HG03066 (cell line): ENCODE measurements at regions not wholly inside any gene's neighbourhood (a gene's known extent, or its start where the extent isn't known, plus 50 kb on each side); places are given as distances from the start of the nearest gene placed in this dataset.
"Not testable (repeated sequence)": the region's sequence is repeated elsewhere in the genome, so short reads cannot be mapped to it uniquely, and the experiment has no call there.

ENCODE experiments used
- ATAC-seq: cut with Tn5 transposase; IDR thresholded peaks from one replicate; pipeline ENCODE4 v1.9.1; 2021; ENCODE audit warnings: low read depth; ENCODE audit not compliant: unreplicated experiment

DNA sequence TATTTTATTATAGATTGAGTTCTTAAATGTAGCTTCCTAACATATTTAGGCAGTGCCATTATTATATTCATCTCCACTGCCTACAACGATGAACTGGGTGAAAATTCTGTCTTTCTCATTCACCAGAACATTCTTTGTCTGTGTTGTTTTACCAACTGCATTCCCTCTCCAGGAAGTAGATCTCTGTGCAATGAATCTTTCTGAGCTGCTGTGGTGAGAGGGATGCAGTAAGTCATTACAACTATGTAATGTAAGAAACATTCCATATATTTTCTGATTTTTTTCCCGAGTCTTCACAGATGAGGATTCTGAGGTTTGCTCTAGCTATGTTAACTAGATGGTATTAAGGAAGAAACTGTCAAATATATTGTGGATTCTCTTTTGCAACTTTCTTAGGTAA is 811.9 kb upstream of the PCDH7 start:
- ATAC-seq: no peak

DNA sequence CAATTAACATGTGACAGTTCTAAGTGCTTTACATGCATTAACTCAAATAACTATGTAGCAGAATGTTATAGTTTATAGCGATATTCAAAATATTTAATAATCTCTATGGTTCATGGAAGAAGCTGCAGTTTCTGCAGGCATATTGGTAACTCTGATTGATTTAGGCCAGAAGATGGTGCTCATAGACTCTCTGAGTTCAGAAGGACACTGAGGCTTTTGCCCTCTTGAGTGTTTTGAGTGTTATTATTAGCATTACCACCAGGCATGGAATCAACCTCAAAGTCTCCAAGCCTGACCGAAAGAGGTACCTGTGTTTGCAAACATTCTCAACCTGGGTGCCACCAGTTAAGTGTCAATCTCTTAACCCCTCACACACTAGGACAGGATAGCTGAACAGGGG is 792.3 kb upstream of the PCDH7 start:
- ATAC-seq: no peak

DNA sequence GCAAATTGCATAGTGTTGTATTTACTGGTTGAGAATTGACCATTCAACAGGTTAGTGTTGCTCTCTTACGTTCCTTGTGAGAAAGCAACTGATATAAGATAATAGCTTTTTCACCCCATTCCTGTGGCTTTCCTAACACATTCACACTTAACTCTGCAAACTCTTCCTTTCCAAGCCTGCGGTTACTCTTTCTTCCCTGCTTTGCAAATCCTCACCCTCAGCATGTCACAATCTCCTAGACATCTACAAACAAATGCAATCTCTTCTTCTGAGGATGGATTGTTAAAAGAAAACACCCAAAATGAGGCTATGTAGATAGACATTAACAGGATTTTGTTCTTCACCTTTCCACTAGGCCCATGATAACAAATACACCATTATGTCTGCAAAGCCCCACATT is 771.7 kb upstream of the PCDH7 start:
- ATAC-seq: no peak

- ATAC-seq: no peak
Measured at GRCh38 chr4:29948858-29949257, 771.3 kb upstream of the PCDH7 start.

- ATAC-seq: no peak
Measured at GRCh38 chr4:29966386-29966785, 753.8 kb upstream of the PCDH7 start.

DNA sequence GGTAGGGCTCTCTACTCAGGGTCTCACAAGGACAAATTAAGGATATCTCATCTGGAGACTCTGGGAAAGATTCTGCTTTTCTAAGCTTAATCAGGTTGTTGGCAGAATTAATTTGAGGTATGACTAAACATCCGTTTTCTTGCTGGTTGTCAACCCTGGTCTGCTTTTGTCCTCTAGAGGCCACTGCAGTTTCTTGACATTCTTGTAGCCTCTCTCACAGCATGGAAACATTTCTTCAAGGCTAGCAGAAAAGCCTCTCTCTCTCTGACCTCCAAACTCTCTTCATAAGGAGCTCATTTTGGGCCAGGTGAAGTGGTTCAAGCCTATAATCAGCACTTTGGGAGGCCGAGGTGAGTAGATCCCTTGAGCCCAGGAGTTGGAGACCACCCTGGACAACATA is 749.5 kb upstream of the PCDH7 start:
- no peak for ATAC-seq

DNA sequence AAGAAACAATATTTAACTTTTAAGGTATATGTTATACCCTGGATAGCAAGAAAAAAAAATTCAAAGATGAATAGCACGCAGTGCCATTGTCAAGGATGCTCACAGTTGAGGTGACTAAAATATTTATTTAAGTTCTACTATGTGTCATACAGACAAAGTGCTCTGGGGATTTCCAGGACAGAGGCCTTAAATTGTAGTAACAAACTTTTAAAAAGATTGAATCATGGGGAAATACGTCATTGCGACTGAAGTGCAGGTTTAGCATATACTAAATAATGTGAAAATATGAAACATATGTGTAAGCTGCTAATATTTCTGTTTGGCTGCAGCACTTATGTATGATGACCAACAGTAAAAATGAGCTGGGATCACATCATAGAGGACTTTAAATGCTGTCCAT is 748.0 kb upstream of the PCDH7 start:
- ATAC-seq: no peak

DNA sequence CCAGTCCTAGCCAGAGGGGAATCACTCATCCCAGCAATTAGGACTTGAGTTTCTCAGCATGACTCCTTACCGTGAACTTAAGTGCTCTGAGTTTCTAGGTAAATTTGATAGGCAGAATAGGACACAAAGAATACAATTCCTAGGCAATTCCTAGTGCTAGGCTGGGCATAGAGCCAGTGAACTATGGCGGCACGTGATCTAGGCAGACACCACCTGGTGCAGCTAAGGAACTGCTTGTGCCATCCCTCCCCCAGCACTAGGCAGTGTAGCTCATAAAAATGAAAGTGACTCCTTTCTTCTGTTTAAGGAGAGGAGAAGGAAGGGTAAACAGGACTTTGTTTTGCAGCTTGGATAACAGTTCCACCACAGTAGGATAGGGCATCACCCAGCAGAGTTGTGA is 736.3 kb upstream of the PCDH7 start:
- no peak for ATAC-seq

- ATAC-seq: no peak
Measured at GRCh38 chr4:30001628-30002027, 718.5 kb upstream of the PCDH7 start.

GRCh38 chr4:30002341-30002740 is 717.8 kb upstream of the PCDH7 start:
- no peak for ATAC-seq

GRCh38 chr4:30005995-30006394 is 714.2 kb upstream of the PCDH7 start:
- ATAC-seq: no peak

- no peak for ATAC-seq
Measured at GRCh38 chr4:30024526-30024925, 695.6 kb upstream of the PCDH7 start.

DNA sequence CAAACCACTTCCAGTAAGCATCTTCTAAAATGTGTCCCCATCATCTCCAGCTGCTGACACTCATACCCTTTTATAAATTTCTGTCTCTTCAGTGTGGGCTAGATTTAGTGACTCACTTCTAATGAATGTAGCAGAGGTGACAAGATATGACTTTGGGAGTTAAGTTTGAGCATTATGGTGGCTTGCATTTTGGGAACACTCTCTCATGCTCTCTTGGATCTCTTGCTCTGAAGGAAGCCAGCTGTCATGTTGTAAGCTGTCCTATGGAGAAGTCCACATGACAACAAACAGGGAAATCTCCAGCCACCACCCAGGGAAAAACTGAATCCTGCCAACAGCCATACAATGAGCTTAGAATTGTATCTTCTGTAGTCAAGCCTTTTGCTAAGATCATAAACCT is 691.3 kb upstream of the PCDH7 start:
- ATAC-seq: no peak

DNA sequence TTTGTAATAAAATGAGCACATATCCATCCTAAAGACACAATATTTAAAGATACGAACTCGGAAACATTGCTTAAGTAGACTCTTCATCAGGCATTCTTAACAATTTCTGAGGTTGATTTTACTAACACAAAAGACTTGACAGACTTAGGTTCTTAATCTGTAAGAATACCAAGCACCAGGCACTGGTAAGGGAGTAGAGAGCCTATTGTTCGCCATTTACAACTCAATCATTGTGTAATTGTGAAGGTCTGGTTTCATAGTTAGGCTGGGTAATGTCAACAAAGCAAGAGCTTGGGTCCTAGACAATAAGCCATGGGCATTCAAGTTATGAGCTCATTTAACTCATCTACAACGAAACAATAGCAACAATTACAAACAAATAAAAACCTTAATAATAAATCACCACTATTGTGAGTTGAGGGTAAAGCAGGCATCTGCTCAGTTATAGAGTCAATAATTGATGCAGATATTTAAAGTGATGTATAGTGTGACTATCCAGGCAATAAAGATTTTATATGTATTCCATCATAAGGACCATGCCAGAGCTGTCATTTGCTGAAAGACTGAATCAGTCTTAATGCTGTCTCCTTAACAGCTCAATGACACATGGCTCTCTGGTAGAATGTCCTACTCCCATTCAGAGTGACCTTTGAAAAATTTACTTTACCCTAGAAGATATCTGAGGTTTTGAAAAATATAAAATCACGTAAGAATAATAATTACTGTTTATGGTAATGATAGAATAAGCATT is 664.0 kb upstream of the PCDH7 start:
- ATAC-seq: no peak

DNA sequence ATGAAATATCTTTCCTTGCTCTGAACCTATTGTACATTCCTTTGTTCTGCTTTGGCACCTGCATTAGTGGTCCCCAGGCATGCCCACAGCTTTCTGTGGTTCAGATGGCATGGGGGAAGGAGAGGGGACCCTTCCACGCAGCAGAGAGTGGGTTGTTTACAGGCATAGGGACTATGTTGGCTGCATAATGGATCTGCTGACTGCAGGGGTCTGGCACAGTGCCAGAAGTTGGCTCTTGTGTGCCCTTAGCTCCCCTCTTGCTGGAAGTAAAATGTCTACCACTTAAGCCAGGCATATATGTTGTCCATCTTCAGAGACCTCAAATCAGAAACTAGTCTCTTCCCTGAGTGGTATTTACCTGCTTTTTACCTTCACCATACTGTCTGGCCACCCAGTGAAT is 651.9 kb upstream of the PCDH7 start:
- no peak for ATAC-seq

GRCh38 chr4:30073011-30073710 is 647.0 kb upstream of the PCDH7 start:
- ATAC-seq: no peak

DNA sequence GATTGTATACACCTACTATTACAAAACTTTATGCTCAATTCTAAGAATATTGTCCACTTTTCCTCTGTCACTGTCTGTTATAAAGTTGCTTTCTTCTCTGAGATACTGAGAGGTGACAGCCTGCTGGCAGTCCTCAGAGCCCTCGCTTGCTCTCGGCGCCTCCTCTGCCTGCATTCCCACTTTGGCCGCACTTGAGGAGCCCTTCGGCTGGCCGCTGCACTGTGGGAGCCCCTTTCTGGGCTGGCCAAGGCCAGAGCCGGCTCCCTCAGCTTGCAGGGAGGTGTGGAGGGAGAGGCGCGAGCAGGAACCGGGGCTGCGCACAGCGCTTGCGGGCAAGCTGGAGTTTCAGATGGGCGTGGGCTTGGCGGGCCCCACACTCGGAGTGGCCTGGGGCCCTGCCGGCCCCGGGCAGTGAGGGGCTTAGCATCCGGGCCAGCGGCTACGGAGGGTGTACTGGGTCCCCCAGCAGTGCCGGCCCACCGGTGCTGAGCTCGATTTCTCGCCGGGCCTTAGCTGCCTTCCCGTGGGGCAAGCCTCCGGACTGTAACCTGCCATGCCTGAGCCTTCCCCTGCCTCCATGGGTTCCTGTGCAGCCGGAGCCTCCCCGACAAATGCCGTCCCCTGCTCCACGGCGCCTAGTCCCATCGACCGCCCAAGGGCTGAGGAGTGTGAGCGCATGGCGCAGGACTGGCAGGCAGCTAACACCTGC is 627.6 kb upstream of the PCDH7 start:
- not testable (repeated sequence) for ATAC-seq

DNA sequence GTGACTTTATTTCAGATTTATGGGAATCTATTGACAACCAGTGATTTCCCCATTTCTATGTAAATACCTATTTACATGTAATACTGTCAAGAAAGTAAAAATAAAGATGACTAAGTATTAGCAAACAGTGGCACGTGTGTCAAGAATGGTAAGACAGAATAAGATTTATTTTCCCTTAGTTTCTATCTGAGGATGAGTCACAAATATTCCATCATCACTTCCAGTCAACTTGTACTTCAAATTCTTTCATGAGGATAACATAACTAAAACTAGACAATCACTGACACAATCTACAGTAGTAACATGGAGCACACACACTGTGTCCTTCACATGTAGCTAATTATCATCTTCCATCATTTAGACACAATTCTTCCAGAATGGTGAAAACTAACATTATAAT is 625.3 kb upstream of the PCDH7 start:
- ATAC-seq: no peak

DNA sequence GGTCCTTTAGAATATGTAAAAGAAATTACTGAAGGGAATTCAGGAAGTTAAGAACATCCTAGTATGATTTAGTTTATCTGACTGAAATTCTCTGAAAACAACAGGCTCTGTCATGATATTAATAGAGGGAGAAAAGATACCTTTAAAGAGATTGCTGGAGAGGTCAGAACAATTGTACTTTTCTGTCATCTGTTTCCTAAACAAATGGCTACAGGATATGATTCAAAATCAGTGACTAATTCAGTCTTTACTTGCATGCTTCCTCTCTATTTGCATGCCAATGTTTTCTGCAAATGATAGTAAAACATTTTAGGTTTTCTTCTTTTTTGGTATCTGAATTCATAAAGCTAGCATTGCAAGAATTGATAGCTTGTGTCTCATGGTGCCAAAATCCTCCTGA is 616.7 kb upstream of the PCDH7 start:
- no peak for ATAC-seq

GRCh38 chr4:30116401-30116800 is 603.8 kb upstream of the PCDH7 start:
- no peak for ATAC-seq

GRCh38 chr4:30117433-30117832 is 602.7 kb upstream of the PCDH7 start:
- ATAC-seq: no peak

DNA sequence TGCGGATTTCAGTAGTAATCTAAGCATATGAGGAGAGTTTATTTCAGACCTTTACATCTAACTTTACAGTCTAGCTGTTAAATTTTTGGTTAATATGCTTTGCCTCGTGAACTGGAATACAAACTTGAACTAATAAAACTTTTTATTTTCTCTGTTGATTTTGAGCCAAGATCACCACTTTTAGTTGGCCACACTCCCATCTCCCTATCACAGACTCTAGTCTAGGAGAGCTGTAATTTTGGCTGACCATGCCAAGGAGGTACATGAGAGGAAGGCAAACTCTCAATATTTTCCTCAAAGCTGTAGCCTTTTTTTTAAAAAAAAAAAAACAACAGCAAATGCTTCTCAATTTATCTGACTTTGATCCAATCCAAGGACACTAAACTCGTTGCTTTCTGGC is 597.5 kb upstream of the PCDH7 start:
- no peak for ATAC-seq
